ENCODE measurements at regions not wholly inside any gene's neighbourhood (a gene's known extent, or its start where the extent isn't known, plus 50 kb on each side); places are given as distances from the start of the nearest gene placed in this dataset.

DNA sequence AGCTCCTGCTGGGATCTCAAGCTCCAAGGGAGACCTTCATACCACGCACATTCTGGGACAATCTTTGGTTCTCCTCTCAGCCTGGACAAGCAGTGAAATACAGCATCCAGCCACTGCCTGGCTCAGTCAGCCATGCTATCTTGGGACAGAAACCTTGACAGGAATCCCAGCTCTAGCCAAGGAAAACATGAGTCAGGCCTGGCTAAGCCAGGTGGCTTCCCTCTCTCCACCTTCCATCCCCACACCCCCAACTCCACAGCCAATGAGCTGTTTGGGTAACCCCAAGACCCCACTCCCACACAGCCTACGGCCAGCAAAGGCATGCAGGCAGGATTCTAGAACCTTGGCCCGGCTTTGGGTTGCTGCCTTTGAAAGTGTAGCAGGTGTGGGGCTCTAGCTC, 64.9 kb downstream of the MCFD2 start:
- TF ChIP-seq, protein P1, sequence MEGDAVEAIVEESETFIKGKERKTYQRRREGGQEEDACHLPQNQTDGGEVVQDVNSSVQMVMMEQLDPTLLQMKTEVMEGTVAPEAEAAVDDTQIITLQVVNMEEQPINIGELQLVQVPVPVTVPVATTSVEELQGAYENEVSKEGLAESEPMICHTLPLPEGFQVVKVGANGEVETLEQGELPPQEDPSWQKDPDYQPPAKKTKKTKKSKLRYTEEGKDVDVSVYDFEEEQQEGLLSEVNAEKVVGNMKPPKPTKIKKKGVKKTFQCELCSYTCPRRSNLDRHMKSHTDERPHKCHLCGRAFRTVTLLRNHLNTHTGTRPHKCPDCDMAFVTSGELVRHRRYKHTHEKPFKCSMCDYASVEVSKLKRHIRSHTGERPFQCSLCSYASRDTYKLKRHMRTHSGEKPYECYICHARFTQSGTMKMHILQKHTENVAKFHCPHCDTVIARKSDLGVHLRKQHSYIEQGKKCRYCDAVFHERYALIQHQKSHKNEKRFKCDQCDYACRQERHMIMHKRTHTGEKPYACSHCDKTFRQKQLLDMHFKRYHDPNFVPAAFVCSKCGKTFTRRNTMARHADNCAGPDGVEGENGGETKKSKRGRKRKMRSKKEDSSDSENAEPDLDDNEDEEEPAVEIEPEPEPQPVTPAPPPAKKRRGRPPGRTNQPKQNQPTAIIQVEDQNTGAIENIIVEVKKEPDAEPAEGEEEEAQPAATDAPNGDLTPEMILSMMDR (IDR thresholded peaks at IDR 0.05; ENCODE audit: poor library complexity, severe bottlenecking) = no peak
- H3K9me3 ChIP-seq (ENCODE audit: severe bottlenecking) = no peaks in the 10 kb centered on the region
- DNase-seq (ENCODE audit: low spot score) = peak; percentile 82
- H3K4me3 ChIP-seq (ENCODE audit: severe bottlenecking) = no peak overlapping the region
- H3K36me3 ChIP-seq (ENCODE audit: low read depth) = no peaks in the 10 kb centered on the region
- H3K27ac ChIP-seq (ENCODE audit: poor library complexity, severe bottlenecking) = peak overlapping the region; percentile 100
- H3K4me1 ChIP-seq (ENCODE audit: insufficient read depth, poor library complexity, severe bottlenecking) = peaks cover 69% of the 10 kb centered on the region
- H3K27me3 ChIP-seq (ENCODE audit: insufficient read depth, poor library complexity, severe bottlenecking) = no peaks in the 10 kb centered on the region
- peak; percentile 53 for ATAC-seq (ENCODE audit: low read depth)

DNA sequence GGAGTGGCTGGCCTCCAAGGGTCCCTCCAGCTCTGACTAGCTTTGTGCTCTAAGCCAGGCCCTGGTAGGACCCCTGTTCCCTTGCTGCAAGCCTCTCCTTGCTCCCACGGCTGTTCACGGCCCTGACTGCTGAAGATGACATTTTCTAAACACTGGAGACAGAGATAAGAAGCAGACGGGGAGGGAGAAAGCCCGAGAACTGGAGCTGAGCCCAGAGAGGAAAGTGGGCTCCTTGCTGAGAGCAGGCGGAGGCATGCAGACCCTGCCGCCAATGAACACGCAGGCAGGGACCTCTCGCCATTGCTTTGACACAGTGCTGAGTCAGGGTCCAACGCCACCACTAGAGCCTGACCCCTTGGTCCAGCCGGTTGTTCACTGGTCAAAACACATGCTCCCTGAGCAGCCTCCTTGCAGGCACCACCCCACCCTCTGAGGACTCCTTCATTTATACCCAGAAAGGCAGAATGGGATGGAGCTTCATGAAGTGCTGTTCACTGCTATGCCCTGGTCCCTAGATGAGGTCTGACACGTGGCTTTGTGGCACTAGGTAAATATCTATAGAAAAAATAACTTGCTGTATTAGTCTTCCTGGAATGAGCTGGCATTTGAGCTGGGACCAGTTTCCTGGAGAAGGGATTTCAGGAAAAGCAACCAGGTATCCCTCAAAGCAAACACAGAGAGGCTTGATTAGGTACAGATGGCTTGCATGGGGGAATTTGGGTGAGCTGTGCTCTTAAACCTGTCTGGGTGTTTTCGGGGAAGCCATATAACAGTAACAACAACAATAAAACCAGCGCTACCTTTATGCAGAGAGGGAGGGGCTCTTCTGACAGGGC, 65.7 kb downstream of the MCFD2 start:
- no peak for ATAC-seq (ENCODE audit: low read depth)
- peaks cover 63% of the 10 kb centered on the region for H3K4me1 ChIP-seq (ENCODE audit: insufficient read depth, poor library complexity, severe bottlenecking)

DNA sequence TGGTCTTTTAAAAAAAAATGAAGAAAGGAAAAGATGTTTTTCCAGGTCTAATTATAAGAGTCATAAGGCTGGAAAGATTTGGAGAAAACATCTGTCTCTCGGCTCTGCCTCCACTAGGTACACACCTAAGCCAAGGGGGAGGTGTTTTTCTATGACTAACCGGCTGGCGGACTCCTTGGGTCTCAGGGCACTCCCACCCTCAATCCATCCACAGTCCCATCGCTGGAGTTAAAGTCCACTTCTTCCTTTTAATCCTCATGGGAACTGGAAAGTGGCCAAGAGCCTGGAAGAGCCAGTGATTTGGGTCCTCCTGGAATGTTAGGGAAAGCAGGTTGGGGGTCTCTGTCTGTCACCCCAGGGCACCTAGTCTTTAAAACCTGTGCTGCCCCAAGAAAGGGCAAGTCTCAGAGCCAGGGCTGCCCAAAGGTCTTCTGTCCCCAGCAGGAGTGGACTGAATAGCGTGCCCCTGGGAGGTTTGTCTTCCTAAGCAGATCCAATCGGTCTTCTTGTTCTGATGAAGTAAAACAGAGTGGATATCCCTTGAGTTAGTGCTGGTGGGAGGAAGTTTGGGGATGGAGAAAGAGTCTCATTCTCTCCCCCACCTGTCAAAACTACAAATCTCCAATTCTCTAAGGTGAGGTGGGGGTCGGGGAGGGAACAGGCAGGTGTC, 66.4 kb downstream of the MCFD2 start:
- ATAC-seq (ENCODE audit: low read depth) = no peak
- peaks cover 55% of the 10 kb centered on the region for H3K4me1 ChIP-seq (ENCODE audit: insufficient read depth, poor library complexity, severe bottlenecking)

More for the DNA sequence above, 65.7 kb downstream of the MCFD2 start:
- Histone ChIP-seq H3K4me3 (ENCODE audit: severe bottlenecking) (no peak overlapping the region), H3K36me3 (ENCODE audit: low read depth) (no peaks in the 10 kb centered on the region), H3K9me3 (ENCODE audit: severe bottlenecking) (no peaks in the 10 kb centered on the region), H3K27me3 (ENCODE audit: insufficient read depth, poor library complexity, severe bottlenecking) (no peaks in the 10 kb centered on the region), H3K27ac (ENCODE audit: poor library complexity, severe bottlenecking) (peak overlapping the region; percentile 100)
- no peak for DNase-seq (ENCODE audit: low spot score)
- TF ChIP-seq, protein P1 (IDR thresholded peaks at IDR 0.05; ENCODE audit: poor library complexity, severe bottlenecking) = no peak

DNA sequence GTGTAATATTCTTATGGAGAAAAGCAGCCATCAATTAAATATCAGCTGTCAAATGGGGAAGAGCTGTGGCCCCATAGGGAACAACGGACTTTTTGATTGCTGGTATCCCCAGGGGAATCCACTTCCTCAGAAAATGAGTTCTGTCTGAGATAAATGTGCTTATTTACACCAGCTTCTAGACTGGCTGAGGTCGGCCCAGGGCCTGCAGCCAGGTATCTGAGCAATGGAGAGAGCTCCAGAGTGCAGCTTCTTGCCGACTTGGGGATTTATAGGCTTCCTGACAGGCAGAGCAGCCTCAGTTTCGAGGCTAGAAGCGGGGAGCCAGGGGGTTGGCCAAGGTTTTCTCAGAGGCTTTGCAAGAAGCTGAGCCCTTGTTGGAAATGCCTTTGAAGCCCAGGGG, 67.2 kb downstream of the MCFD2 start:
- no peak for ATAC-seq (ENCODE audit: low read depth)
- Histone ChIP-seq H3K27me3 (ENCODE audit: insufficient read depth, poor library complexity, severe bottlenecking) (no peaks in the 10 kb centered on the region), H3K4me3 (ENCODE audit: severe bottlenecking) (no peak overlapping the region), H3K27ac (ENCODE audit: poor library complexity, severe bottlenecking) (peak overlapping the region; percentile 100), H3K9me3 (ENCODE audit: severe bottlenecking) (no peaks in the 10 kb centered on the region), H3K36me3 (ENCODE audit: low read depth) (no peaks in the 10 kb centered on the region), H3K4me1 (ENCODE audit: insufficient read depth, poor library complexity, severe bottlenecking) (peaks cover 54% of the 10 kb centered on the region)
- TF ChIP-seq, protein P1 (IDR thresholded peaks at IDR 0.05; ENCODE audit: poor library complexity, severe bottlenecking) = no peak
- DNase-seq (ENCODE audit: low spot score) = no peak

More for the DNA sequence above, 66.4 kb downstream of the MCFD2 start:
- Histone ChIP-seq H3K36me3 (ENCODE audit: low read depth) (no peaks in the 10 kb centered on the region), H3K27ac (ENCODE audit: poor library complexity, severe bottlenecking) (peak overlapping the region; percentile 100), H3K4me3 (ENCODE audit: severe bottlenecking) (no peak overlapping the region), H3K27me3 (ENCODE audit: insufficient read depth, poor library complexity, severe bottlenecking) (no peaks in the 10 kb centered on the region), H3K9me3 (ENCODE audit: severe bottlenecking) (no peaks in the 10 kb centered on the region)
- no peak for DNase-seq (ENCODE audit: low spot score)
- TF ChIP-seq, protein P1 (IDR thresholded peaks at IDR 0.05; ENCODE audit: poor library complexity, severe bottlenecking) = no peak

Measured in RWPE2 (cell line).